NCI-H345 treated with DMSO at 0.1 percent for 48 hours (cell line): ENCODE measurements at regions not wholly inside any gene's neighbourhood (a gene's known extent, or its start where the extent isn't known, plus 50 kb on each side); places are given as distances from the start of the nearest gene placed in this dataset.

Experiments used
- DNase-seq: peaks from one replicate; lab custom pipeline; 2025; ENCODE audit not compliant: unreplicated experiment; lab: John Stamatoyannopoulos, UW

DNA sequence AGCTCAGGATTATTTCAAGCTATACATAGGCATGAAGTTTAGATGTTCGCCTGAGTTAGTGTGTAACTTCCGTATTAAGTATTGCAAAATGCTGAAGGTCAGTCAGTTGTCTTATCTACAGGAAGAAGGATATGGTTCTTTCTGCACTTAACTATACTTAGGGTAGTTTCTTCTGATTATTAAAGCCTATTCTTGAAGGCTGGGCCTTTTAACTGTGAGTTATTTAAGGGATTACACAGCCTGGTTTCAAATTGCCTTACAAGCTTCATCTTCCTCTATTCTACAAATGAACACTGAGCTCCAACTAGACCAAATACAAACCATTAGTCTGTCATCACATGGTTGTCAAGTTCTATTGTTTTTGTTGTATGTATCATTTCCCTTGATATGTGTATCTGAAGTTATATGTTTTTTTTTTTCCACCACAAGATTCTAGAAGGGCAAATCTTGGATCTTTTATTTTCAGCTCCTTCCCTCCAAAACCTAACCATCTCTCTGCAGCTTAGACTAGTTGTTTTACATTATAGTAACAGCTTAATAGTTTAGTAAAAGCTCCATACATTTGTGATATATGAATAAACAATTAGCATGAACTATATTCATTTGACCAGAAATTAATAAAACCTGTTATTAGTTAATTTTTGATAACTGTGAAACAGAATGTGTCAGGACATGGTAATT lies 272.9 kb upstream of the KCNMB2 start:
- no peak for DNase-seq

DNA sequence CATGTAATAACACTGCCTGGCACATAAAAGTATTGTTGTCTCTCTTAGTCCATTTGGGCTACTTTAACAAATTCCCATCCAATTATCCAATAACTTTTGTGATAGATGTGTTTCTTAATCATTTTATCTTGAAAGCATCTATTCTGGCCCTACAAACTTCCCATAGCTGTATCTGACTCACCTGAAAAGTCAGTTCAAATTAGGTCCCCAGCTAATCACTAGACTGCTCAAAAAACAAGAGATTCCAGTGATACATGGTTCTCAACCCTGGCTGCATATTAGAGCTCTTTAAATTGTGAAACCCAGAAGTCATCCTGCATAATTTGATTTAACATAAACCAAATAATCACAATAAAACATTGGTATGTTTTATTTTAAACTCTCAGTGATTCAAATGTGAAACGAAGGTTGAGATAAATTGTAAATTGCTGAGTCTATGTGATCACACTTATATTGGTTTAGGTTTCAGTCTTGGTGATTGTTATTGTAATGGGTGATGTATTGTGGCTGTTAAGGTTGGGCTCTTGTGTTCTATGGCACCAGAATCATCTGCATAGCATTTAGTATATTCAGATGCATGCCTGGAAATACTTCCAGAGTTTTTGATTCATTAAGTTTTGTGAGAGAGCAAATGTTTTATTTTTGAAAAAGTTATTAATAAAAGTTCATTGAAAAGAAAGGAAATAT lies 268.9 kb upstream of the KCNMB2 start:
- DNase-seq: no peak

DNA sequence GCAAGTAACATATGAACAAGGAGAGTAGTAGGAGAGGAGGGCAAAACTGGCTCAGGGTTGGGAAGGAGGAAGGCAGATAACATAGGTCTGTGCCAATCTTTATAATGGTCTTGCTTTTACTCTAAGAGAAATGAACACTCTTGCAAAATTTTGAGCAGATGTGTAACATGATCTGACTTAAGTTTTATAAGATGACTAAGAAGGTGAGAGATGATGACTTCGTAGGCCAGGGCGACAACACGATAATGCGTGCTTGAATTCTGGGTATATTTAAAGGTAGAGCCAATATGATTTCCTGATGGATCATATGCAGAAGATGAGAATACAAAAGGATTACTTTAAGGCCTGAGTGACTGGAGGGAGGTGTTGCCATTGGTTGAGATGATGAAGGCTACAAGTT lies 265.4 kb upstream of the KCNMB2 start:
- DNase-seq: no peak

DNA sequence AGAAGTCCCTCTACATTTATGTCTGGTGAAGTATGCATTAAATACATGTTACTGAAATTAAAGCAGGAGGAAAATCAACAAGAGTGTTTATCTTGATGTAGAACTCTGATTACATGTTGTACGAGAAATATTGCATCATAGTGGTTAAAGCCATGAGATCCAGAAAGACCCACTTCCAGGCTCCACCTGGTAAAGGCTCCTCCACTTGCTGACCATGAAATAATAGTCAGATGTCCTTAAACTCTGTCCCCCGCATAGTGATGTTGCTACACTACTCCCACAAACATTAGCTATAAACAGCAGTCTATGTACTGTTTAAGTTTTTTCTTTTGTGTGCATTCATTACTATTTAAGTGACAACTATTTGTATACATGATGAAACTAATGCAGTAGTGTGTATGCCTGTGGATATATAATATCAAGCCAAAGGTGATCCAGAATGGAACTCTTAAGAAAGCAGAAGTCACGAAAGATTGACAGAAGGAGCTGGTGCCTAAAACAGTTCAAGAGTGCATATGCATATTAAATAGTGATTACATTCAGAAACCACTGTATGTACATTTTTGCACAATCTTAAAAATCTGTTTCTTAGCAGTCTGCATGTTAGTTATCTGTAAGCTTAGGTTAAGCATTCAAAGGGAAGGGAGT lies 264.4 kb upstream of the KCNMB2 start:
- DNase-seq: no peak

DNA sequence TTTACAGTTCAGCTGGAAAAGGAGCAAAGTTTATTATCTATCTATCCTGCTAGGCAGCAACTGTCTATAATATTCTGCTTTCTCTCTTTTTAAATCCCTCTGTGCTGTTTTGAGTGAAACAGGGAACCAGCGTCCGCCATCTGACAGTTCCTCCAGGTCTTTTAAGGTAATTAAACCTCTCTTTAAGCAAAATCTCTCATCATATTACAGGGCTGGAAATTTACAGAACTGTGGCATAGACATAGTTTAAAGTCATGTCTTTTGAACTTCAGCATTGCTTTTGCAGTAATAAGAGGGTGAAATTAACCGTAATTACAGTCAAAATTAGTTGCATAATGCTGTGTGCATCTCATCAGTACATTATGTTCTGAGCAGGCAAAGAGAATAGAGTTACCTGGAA lies 263.4 kb upstream of the KCNMB2 start:
- DNase-seq: no peak

DNA sequence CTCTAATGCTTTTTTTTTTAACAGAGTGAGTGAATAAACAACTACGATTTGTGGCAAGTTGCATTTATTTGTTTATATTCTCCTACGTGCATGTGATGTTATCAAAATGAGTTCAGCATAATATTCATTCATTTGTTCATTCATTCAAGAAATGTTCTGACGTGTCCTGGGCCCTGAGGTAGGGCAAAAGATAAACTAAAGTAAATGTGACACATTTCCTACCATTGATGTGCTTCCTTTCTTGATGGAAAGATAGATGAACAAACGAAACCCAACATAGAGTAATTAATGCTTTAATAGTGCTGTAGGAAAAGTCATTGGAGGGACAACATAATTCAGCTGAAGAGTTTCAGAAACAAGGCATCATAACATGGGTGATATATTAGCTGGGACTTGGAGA lies 261.5 kb upstream of the KCNMB2 start:
- DNase-seq: no peak

DNA sequence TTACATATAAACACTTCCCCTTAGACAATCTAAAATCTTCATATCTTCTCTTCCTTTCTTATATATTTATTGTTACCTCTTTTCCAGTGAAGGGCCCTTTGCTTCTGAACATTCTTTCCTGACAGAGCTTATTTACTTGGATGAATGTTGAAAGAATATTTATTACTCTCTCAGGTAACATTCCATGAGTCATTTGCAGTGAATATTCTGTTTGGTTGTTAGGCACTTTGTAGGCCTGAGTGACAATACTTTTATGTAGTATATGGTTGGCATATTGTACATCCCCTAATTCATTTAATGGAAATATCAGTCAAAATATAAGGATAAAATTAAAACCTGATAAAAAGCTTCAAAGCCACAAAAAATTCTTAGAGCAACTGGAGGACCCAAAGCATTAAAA lies 260.9 kb upstream of the KCNMB2 start:
- no peak for DNase-seq

DNA sequence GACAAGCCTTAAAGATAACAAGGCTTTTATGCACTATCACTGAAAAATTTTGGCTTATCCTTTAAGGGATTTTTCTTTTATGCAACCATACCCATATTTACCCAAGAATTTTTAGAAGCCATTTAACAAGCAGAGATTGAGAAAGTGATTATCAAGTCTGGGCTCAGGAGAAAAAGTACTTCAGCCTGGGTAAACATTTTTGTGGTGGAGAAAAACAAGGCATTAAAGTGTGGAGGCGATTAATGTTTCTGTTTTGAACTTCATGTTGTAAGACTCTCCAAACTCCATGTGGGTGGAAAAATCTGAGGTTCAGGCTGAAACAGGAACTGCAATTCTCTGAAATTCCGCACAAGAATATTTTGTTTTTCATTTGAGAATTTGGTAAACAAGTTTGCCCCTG lies 260.4 kb upstream of the KCNMB2 start:
- no peak for DNase-seq

DNA sequence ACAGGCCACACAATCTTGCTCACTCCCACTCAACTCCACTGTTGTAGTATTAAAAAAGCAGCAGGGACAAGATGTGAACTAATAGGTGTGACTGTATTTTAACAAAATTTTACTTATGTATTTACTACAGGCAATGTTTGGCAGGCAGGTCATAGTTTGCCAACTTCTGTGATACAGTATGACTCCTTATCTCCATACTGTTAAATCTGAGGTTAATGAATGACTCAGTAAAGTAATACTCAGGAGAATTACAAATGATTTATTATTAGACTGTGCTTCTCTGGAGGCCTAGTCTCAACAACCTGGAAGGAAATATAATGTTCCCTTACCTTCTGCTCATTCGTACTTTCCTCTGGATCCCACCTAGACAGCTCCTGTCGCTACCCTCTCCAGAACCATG lies 258.6 kb upstream of the KCNMB2 start:
- no peak for DNase-seq

DNA sequence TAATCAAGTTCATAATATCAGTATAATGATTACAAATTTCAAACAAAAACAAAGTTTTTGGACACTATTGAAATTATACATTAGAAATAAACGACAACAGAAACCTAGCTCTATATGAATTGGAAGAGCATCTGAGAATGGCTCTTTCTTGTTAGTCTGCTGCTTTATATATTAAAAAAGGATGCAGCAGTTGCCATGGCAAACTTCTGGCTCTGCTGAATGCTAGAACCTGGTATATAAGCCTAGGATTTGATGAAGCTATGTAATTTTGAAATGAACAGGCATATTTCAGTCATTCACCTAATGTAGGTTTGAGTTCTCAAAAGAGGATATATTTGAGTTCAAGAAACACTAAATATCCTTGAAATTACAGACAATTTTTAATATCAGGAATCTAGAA lies 252.7 kb upstream of the KCNMB2 start:
- no peak for DNase-seq

DNA sequence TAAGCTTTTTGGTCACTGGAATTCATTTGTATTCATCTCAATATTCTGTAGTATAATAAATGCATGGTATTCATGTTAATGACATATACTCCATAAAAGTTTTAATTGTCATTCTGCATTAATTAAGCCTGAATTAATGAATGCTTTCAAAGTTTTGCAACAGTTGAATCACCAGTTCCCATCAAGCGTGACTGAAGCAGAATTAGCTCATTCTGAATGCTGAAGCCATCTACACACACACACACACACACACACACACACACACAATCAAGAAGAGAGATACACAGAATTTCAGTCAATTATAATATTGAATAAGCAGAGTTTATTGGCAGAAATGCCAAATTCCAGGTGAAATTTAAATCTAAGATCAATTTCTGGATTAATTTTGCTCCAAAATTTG lies 252.1 kb upstream of the KCNMB2 start:
- no peak for DNase-seq

DNA sequence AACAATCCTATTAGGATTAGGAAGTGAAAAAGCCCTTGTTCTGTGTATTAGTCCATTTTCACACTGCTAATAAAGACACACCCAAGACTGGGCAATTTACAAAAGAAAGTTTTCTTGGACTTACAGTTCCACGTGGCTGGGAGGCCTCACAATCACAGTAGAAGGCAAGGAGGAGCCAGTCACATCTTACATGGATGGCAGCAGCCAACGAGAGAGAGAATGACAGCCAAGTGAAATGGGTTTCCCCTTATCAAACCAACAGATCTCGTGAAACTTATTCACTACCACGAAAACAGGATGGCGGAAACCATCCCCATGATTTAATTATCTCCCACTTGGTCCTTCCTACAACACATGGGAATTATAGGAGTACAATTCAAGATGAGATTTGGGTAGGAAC lies 248.2 kb upstream of the KCNMB2 start:
- no peak for DNase-seq

DNA sequence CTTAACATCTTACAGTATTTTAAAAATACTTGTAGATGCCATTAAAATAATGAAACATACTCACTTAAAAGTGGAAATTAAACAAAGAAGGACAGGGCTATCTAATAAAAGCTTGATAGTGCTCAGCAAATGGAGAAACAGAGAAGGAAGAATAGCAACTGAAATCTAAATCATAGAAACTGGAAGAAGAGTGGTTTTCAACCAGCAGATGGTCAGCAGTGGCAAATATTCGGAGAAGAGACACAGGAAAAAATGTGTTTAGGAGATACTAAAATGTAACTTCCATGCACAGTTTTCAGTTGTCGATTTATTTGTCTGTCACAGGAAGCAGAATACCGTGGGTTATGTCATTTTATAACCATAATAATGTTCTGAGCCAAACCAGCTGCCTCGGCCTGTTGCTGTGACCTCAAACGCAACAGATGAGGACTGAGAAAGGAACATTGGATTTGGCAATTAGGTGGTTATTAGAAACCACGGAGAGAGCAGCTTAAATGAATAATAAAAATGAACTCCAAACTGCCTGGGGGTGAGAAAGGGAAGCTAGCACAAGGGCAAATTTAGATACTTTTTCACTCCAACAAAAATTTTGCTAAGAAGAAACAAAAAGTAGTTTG lies 246.6 kb upstream of the KCNMB2 start:
- DNase-seq: no peak

DNA sequence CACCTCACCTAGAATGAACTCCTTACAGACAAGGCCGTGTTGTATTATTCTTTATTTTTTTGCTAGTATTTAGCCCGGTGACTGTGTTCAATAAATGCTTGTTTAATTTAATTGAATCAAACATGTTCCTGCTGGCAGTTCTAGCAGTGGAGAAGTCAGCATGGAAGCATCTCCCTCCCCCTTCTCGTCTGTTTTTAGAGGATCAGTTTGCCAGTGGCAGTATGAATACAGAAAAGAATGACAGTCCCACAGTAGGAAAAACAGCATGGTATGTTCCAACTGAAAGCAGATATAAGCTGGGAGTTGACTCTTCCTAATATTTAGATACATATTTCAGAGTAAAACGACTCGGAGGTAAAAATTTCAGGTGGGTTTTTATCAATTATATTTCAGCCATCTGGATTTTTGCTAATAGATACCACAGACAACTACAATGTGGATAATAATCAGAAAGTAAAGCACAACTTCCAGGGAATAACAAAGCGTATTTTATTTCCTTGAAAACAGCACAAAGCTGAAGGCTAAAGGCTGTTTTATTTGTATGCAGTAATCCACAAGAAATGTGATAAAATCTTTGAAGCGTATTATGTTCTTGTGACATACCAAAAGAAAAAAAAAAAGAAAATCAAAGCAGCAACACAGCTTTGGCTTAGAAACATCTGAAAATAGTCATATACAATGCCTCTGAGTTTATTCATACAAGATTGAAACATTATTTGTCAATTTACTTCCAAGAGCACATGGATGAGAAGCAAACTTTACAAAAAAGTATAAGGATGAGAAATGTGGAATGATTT lies 244.5 kb upstream of the KCNMB2 start:
- DNase-seq: no peak

DNA sequence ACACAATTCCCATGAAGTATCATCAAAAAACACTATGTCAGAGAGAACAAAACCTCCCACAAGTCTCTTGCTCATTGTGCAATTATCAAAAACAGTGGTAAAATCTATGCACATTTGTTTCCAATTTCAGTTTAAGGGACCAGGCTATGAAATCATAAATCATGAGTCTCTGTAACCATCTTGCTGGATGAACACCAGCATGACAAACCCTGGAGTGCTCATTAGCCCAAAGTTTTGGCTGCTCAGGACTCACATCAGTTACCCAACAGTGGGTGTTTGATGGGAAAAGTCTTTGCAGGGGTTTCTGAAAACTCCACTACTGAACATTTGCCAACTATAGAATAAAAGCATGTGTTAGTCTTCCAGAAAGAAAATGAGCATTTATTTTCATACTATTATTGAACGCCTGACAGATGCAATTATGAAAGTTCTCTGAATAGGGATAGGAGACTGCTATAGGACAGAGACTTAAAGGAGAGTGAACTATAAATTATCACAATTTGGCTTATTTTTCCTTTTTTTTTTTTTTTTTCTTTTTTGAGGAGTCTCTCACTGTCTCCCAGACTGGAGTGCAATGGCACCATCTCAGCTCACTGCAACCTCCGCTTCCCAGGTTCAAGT lies 240.8 kb upstream of the KCNMB2 start:
- no peak for DNase-seq

DNA sequence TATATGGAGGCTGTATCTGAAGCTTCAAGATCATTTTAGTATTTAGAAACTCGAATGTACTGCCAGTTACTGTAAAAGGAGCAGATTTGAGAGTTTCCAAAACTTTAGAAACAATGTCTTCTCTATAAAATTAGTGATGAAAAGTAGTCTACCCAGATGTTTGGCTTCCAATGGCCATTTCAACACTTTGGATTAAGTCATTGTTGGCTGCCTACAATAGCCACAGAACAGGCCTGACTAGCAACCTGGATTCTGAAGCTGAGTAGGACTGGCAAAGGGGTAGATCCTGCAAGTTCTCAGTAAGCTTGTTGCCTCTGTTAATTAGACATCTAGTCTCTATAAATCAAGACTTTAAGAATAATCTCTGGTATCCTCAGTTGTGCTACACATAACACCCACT lies 239.0 kb upstream of the KCNMB2 start:
- DNase-seq: no peak

DNA sequence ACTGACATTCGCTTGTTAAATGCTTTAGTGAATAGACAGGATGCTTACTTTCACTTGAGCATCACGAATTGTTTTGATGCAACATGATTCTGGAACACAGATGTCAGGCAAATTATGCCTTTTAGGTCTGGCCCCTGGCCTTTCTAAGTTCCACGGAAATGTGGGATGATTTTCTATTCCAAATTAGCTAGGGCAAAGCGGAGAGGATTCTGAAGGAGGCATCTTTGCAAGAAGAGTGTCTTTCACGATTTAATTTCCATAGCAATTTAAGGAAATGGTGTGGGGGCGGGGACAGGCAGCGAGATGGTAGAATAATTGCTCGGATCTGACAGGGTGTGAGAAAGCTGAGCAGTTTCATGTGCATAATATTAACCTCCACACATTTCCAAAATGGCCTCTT lies 238.5 kb upstream of the KCNMB2 start:
- DNase-seq: no peak

DNA sequence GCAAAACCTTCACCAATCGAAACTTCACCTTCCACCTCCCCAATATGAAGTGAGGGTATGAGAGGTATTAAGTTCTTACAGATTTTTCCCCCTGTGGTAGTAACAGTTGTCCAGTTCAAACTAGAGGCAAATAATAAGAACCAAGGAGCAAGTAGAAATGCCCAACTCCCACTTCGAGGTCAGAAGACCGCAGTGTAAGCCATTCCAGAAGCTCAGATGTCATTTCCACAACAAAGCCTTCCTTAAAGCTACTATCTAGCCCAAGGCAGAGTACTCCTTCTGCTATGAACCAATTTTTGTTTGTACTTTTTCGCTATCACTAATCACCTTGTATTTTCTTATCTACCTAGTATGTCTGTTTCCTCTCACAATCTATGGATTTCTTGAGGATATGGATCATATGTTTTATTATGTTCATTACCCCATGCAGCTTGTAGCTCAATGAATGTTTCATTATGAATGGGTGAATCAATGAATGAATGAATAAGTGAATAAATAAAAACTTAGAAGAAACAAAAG lies 235.7 kb upstream of the KCNMB2 start:
- no peak for DNase-seq

DNA sequence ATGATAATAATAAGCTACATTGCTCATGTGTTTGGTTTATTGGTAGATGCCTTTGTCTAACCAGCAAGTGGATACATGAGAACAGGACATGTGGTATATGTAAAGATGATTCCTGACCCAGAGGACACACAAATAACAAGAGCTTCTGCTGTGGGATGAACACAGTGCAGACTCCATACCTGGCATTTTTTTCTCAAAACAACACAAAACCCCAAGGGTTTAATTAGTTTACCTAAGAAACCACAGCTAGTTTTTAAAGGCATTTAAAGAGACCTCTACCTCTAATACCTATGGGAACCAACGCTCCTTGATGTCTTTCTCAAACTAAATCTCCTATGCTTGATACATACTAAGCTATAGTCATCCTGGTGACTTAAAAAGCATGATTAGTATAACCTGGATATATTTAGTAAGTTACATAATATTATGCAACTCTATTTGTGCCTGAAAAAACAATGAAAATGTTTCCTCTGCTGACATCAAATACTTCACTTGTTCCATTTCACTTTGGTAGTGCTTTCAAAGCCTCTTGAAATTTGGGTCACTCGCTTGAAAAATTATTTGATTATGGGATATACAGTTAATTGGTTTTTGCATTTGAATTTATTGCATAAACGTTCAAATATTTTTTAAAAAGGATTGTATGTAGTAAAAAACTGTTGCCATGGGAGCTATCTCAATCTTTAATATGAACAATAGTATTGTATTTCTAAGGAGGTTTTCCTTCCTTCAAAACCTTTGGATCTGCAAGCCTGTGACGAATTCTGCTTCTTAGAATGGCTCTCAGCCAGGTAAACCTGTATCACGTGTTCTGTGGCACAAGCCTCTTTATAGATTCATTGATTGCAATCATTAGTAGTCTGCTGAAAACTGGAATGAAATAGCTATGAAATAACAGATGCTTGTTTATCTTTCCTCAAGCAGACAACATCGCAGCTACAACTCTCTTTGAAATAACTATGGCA lies 233.0 kb upstream of the KCNMB2 start:
- no peak for DNase-seq
